H1 (cell line): ENCODE measurements at regions not wholly inside any gene's neighbourhood (a gene's known extent, or its start where the extent isn't known, plus 50 kb on each side); places are given as distances from the start of the nearest gene placed in this dataset.

Source experiments
- BCL11A ChIP-seq, 2 experiments: IDR thresholded peaks; one replicate each; pipeline ENCODE4 v1.6.1; 2011; ENCODE audit warnings: low read depth in 2 of 2, low read length in 2 of 2, mild to moderate bottlenecking in 2 of 2
- MAFK ChIP-seq: IDR thresholded peaks from 2 replicates; pipeline ENCODE4 v1.6.1; 2012; ENCODE audit warnings: low read depth, mild to moderate bottlenecking, improper control_type of control experiment, low read length
- NRF1 ChIP-seq: IDR thresholded peaks from 2 replicates; pipeline ENCODE4 v1.6.1; 2011; ENCODE audit warnings: mild to moderate bottlenecking, low read depth, low read length, improper control_type of control experiment
- PHF8 ChIP-seq: fragments of 200-600 bp; sonication (generic); conservative IDR thresholded peaks from 2 replicates; pipeline ENCODE4 v1.7.1; 2012; ENCODE audit warnings: low read depth, mild to moderate bottlenecking, inconsistent platforms, low read length, moderate library complexity
- POLR2A ChIP-seq, 2 experiments: IDR thresholded peaks; 1 replicate in 1 of 2; 2 replicates in 1 of 2; pipeline ENCODE4 v1.6.1; 2011; ENCODE audit warnings: low read depth in 2 of 2, low read length in 2 of 2, mild to moderate bottlenecking in 2 of 2; ENCODE audit errors: control extremely low read depth in 1 of 2
- POLR2AphosphoS5 ChIP-seq: IDR thresholded peaks from 2 replicates; pipeline ENCODE4 v1.6.1; 2011; ENCODE audit warnings: low read depth, low read length

DNA sequence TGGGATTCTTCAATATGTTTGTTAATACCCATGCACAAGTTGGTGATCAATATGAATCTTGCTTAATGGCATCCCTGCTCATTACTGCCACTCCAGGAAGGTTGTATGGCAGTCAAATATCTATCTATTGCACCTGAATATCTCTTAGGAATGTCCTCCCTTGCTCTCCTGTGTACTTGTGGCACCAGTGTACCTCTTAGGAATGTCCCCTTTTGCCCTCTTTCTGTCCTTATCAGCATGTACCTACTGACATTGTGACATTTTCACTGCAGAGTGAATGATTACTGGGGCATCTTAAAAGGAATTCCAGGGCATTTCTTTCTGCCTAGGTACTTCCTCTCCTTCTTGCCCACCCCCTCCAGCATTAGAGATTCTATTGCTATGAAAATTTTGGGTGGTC lies 163.8 kb upstream of the CENPE start (continued):
- TF ChIP-seq BCL11A (IDR thresholded peaks at IDR 0.05; ENCODE audit: low read depth in 2 of 2, low read length in 2 of 2), result no peak
- TF ChIP-seq POLR2A (IDR thresholded peaks at IDR 0.05; ENCODE audit: control extremely low read depth in 1 of 2, low read depth in 2 of 2, low read length in 2 of 2), result no peak
- no peak for TF ChIP-seq POLR2AphosphoS5
- no peak for TF ChIP-seq NRF1
- no peak for TF ChIP-seq MAFK
- TF ChIP-seq PHF8, result no peak
